GM21786 (cell line): ENCODE measurements at regions not wholly inside any gene's neighbourhood (a gene's known extent, or its start where the extent isn't known, plus 50 kb on each side); places are given as distances from the start of the nearest gene placed in this dataset.

Experiments
- ATAC-seq: cut with Tn5 transposase; IDR thresholded peaks from one replicate; pipeline ENCODE4 v1.9.1; 2021; ENCODE audit not compliant: unreplicated experiment

DNA sequence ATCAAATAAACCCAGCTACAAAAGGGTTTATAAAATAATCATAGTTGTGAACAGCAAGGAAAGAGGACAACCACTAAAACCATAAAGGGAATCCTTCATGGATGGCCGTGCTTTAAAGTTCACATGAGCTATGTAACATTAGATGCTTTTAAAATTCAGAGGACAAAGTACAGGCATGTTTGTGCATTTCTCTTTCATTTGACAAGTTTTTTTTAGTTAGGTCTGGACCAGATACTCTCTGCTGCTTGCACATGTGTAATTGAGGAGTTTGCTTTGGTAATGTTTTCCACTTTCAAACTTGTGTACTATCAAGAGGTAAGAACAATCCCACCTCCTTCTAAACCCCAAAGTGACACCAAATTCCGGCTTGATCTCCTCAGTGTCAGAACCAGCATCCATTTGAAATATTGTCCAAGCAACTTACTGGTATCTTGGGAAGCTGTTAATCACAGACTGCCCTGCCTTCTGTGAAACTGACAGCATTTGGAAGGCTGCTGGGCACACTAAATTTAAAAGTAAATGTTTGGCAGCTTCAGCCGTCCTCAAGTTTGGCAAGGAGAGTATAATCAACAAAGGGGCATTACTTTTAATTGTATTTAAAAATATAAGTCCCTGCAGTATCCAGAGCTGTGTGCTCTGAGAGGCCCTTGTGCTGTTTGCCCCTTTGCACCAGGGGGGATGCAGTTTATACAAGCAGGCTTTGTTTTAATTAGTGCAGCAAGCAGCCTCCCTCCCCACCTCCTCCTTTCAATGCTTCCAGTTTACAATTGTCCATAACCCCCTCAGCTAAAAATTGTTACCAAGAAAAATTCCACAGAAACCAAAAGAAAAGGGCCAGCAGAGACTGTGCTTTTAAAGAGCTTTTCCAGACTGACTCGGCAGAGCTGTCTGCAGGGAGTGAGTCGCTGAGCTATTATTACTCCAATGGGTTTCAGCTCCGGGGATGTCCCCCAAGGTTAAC lies 328.3 kb upstream of the MPDZ start:
- ATAC-seq = no peak

- no peak for ATAC-seq
Measured at GRCh38 chr9:13606586-13606985, 327.1 kb upstream of the MPDZ start.

DNA sequence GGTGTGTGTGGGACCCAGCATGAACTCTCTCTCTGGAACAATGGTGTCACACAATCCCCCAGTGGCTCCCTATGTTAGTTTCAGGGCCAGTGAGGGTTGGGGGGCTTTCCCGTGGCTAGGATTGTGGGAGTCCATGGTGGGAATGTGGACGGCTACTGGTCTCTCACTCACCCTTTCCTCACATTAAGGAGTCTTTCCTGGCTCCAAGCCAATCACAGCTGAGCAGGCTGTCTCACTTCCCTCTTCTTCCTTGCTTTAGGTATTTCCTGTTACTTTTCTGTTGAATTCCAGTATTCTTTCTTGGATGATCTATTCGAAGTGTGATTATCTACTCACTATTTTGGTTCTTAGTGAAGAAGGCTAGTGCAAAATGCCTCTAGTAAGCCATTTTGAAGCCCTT lies 324.4 kb upstream of the MPDZ start:
- ATAC-seq = no peak

- ATAC-seq = no peak
Measured at GRCh38 chr9:13598738-13599137, 319.2 kb upstream of the MPDZ start.

- ATAC-seq = no peak
Measured at GRCh38 chr9:13597427-13597826, 317.9 kb upstream of the MPDZ start.

DNA sequence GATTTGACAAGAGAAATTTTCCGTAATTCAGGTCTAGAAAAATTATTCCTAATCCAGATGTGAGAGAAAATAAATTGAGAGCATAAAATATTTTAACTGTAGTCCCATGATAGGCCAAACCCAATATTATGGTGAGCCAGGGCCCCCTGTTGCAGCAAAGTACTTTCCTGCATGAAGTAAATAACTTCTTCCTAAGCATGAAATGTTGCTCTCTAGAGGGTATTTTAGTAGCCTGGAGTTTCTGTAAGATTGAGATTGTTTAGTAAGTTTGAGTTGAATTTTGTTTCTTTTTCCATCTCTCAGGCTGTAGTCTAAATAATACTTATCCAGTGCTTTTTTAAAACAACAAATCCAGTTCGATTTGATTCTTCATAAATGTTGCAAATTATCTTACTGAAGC lies 317.5 kb upstream of the MPDZ start:
- ATAC-seq = no peak

DNA sequence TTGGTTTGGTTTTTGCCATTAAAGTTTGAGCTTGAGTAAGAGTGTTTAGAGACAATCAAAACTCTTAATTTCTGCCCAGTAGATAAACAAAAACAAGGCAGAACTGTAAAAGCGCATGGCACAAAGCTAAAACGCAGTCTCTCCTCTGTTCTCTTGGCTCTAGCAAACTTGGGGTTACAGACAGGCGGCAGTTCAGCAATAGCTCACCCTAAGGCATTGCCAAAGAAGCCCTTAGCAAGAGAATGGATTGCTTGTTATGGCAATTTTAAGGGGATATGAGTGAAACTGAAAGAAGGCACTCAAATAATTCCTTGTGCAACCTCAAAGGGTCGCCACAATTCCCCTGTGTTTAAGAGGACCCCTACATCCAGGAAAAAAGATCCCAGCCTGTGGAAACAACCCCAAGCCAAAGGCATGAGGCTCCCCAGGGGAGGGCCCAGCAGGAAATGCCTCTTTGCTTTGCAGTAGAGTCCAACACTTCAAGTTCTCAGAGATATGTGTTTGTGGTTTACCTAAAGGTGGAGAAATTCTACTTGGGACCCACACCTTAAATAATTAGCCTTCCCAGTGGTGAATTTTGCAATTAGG lies 317.0 kb upstream of the MPDZ start:
- no peak for ATAC-seq

- ATAC-seq = no peak
Measured at GRCh38 chr9:13590996-13591395, 311.5 kb upstream of the MPDZ start.

DNA sequence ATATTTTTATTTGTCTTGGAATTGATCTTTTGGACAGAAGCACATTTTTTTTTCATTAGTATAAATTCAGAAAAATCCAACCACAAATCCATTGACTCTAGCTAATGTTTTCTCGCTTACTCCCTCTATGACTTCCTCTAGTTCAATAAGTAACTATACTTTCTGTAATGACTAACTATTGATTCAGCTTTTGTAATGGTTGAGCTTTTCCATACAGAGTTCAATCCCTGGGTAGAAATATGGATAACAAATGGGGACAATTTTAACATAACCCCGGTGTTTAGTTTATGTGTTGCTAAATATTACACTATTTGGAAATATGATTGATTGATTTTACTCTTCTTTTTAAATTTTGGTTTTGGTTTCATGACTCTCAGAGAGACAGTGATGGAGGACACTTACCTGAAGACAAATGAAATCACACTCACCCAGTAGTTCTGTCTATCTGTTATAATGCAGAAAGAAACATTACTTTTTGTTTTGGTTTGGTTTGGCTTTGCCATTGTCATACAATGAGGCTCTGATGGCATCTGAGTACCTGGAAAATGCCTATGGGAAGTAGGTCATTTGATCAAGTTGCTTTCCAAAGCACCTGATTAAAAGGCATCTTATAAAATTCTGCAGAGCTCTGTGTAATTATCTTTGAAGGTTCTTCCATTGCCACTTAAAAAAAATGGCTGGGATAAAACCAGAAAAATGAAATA lies 309.7 kb upstream of the MPDZ start:
- ATAC-seq = no peak

DNA sequence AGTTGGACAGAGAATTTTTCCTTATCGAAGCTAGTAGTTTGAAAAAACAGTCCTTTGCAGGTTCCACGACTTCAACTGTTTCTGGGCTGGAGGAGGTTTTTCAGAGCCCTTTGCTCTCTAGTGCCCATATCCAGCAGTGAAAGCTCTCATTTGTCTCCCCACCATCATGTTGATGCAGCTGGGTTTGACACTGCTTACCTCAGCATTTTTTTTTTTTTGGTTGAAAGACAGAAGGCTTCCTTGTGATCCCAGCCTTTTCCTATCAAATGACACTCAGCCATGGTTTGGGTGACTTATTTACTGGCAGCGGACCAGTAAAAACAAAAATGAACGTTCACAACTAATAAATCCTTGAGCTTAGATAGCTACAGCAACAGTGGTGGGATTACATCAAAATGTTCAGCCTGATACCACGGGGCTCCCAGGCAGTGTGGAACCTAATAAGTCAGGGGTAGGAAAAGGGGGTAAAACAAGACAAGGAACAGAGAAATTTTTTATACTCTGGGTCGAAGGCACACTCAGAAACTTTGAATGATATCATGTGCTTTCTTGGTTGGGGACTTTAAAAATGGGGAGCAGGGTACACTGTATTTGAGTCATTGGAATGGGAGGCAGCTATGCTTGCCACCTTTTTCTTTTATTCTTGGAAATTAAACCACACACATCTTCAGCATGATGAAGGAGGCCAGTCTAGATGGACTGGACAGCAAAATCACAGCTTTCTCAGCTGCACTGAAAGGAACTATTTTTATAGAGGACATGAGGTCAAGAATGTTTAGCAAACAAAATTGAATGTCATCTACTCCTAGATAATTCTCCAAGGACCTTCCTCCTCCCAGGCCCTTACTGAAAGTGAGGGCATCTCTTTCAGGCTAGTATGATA lies 308.9 kb upstream of the MPDZ start:
- no peak for ATAC-seq

DNA sequence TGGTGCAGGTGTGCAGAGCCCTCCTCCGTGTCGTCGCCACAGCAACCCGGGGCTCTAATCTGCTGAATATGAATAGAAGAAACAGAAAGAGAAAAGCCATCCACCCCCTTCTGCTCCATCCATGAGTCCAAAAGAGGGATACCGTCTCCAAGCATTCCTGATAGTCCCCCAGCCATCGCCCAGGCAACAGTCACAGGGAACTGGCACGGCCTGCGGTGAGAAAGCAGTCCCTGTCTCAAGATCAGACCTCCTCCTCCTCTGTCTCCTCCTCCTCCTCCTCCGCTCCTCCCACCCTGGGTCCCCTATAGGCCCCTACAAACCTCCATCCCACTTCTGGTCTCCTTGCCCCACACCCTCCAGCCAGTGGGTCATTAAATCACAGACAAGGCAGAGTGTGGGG lies 308.1 kb upstream of the MPDZ start:
- no peak for ATAC-seq

- no peak for ATAC-seq
Measured at GRCh38 chr9:13586587-13587374, 307.3 kb upstream of the MPDZ start.

- ATAC-seq = no peak
Measured at GRCh38 chr9:13580760-13581159, 301.3 kb upstream of the MPDZ start.

DNA sequence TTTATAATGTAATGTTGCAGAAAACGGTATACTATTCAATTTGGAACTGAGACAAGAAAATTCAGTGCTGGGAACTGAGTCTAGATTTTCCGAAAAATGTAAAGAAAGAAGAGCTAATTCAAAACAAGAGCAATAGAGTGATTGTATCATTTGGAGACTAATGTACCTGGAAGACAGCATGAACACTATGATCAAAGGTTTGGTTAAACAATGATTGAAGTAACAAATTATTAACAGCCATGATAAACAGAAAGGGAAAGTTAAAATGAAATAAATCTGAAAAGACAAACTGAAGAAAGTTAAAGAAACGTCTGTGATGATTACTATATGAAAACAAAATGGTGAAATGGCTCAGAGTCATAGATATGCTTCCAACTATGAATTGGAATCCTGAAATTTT lies 300.6 kb upstream of the MPDZ start:
- no peak for ATAC-seq

- ATAC-seq = no peak
Measured at GRCh38 chr9:13576101-13576500, 296.6 kb upstream of the MPDZ start.

- ATAC-seq = no peak
Measured at GRCh38 chr9:13575558-13575957, 296.1 kb upstream of the MPDZ start.

DNA sequence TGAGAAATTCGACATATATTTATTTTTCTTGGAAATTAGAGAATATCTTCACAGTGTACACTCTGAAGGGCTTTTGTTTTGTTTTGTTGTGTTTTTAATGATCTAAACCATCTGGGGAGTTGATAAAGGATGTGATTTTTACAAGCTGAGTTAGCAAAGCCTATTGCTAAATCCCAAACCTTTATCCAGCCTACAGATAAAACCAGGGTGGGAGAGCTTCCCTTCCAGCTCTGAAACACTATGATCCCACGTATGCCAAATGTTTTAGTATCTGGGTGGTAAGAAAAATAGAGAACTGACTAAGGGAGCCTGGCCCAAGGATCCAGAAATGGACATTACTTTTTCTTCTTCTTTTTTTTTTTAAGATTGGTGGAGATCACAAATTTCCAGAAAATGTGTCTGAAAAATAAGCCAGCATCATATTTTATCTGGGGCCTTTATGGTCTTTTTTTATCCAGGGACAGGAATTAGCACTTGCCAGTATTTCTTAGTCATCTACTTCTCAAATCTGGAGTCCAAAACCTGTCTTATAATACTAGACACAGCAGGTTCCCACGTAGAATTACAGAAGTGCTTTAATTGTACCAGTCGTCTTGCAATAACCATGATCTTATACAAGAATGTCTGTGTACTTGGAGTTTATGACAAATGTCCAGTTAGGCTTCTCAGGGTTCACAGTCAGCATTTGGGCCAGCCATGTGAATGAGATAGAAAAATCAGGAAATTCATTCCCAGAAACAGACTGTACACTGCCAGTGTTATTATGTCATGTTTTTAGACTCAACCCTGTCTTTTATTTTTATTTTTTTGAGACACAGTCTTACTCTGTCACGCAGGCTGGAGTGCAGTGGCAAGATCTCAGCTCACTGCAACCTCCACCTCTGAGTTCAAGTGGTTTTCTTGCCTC lies 290.8 kb upstream of the MPDZ start:
- ATAC-seq = no peak

GRCh38 chr9:13569602-13570067 lies 290.1 kb upstream of the MPDZ start:
- no peak for ATAC-seq
